GM19463 (cell line): ENCODE measurements at regions not wholly inside any gene's neighbourhood (a gene's known extent, or its start where the extent isn't known, plus 50 kb on each side); places are given as distances from the start of the nearest gene placed in this dataset.
"Not testable (repeated sequence)": the region's sequence is repeated elsewhere in the genome, so short reads cannot be mapped to it uniquely, and the experiment has no call there.

Experiments
- ATAC-seq: cut with Tn5 transposase; IDR thresholded peaks from one replicate; pipeline ENCODE4 v1.9.1; 2021; ENCODE audit warnings: mild to moderate bottlenecking, moderate library complexity; ENCODE audit not compliant: unreplicated experiment

DNA sequence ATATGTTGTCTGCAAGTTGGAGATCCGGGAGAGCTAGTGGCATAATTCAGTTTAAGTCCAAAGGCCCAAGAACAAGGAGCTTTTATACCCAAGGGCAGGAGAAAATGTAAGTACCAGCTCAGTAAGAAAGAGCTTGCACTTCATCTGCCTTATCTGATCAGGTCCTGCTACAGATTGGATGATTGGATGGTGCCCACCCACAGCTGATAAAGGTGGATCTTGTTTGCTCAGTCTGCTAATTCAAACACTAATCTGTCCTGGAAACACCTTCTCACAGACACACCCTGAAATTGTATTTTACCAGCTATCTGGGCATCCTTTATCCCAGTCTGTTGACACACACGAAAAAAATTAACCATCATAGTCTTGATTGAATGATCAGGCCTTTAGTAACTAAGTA is 230.7 kb upstream of the SLC16A7 start:
- no peak for ATAC-seq

- ATAC-seq = no peak
Observed at GRCh38 chr12:59357811-59358210, 238.0 kb upstream of the SLC16A7 start.

GRCh38 chr12:59346248-59346647 is 249.6 kb upstream of the SLC16A7 start:
- not testable (repeated sequence) for ATAC-seq

GRCh38 chr12:59345406-59345805 is 250.4 kb upstream of the SLC16A7 start:
- ATAC-seq = no peak

- ATAC-seq = no peak
Observed at GRCh38 chr12:59344224-59344623, 251.6 kb upstream of the SLC16A7 start.

- ATAC-seq = no peak
Observed at GRCh38 chr12:59329462-59329861, 266.4 kb upstream of the SLC16A7 start.

DNA sequence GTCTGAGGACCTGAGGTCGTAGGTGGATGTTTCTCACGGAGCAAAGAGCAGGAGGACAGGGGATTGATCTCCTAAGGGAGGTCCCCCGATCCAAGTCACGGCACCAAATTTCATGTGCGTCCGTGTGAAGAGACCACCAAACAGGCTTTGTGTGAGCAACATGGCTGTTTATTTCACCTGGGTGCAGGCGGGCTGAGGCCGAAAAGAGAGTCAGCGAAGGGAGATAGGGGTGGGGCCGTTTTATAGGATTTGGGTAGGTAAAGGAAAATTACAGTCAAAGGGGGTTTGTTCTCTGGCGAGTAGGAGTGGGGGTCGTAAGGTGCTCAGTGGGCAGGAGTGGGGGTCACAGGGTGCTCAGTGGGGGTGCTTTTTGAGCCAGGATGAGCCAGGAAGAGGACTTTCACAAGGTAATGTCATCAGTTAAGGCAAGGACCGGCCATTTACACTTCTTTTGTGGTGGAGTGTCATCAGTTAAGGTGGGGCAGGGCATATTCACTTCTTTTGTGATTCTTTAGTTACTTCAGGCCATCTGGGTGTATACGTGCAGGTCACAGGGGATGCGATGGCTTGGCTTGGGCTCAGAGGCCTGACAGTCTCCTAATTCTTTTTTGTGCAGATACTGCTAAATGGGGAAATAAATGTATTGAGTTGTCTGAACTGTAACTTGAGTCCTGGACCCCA is 267.3 kb upstream of the SLC16A7 start:
- ATAC-seq = not testable (repeated sequence)

DNA sequence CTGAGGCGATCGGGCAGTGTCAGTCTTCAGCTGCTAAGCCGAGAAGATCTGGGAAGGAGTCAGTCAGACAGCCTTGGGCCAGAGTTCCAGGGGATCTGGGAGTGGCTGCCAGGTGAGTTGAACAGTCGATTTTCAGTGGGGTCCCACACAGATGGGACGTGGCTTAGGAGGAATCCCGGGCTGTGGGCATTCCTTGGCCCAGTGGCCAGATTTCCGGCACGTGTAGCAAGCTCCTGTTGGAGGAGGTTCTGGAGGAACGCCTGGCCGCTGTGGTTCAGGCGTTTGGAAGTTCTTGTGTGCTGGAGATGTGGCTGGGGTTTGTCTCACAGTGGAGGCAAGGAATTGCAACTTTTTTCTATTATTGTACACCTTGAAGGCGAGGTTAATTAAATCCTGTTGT is 269.4 kb upstream of the SLC16A7 start:
- not testable (repeated sequence) for ATAC-seq

GRCh38 chr12:59322473-59322872 is 273.4 kb upstream of the SLC16A7 start:
- no peak for ATAC-seq

GRCh38 chr12:59321278-59321677 is 274.6 kb upstream of the SLC16A7 start:
- ATAC-seq = no peak

GRCh38 chr12:59320112-59320511 is 275.7 kb upstream of the SLC16A7 start:
- ATAC-seq = no peak

DNA sequence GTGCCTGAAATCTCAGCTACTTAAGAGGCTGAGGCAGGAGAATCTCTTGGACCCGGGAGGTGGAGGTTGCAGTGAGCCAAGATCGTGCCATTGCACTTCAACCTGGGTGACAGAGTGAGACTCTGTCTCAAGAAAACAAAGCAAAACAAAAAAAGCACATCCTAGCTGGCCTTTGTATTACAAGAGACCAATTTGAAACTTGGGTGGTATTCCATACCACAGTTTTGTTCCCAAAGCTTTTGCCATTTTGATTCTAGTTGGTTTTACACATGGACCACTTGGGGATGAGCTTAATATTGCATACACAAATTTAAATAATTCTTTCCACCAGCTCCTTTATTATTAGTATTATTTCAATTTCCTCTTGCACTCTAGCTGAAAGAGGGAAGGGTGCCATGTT is 276.9 kb upstream of the SLC16A7 start:
- no peak for ATAC-seq

DNA sequence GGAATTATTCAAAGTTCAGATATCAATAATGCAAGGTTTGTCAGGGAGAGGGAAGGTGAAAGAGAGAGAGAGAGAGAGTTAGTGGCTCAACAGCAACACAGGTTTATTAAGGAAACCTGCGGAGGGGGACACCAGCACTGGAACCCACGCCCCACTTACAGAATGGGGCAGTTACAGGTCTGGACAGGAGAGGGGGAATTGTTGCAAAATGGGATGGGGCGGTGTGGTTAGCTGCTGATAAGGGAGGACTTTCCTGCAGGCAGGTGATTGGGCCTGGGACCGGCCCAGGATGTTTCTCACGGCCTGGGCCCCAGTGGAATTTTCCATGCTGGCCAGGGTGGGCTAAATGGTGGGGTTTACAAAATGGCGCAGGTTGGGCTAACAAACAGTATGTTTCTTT is 278.2 kb upstream of the SLC16A7 start:
- no peak for ATAC-seq

DNA sequence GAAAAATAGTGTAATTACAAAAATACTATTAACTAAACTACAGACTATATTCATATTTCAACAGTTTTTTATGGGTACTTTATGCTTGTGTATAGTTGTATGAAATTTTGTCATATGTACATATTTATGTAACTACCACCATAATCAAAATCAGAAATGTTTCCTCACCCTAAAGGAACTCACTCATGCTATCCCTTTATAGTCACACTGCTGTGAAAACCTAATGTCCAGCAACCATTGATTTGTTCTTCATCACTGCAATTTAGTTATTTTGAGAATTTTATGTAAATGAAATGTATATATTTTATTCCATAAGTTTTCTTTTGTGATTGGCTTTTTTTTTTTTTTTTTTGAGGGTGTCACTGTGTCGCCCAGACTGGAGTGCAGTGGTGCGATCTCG is 278.9 kb upstream of the SLC16A7 start:
- no peak for ATAC-seq

- not testable (repeated sequence) for ATAC-seq
Observed at GRCh38 chr12:59316354-59316753, 279.5 kb upstream of the SLC16A7 start.

DNA sequence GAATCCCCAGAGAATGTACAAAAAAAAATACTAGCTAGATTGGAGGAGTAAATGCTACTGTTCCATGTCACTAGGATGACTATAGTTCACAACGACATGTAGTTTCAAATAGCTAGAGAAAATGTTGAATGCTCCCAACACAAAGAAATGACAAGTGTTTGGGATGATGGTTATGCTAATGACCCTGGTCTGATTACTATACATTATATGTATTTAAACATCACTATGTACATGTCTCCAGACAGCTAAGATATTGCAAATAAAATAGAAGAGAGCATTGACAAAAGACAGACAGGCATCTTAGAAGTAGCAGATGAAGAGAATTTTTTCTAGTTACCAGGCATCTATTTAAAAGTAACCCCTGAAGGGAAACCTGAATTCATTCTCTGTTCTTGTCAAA is 281.6 kb upstream of the SLC16A7 start:
- no peak for ATAC-seq

DNA sequence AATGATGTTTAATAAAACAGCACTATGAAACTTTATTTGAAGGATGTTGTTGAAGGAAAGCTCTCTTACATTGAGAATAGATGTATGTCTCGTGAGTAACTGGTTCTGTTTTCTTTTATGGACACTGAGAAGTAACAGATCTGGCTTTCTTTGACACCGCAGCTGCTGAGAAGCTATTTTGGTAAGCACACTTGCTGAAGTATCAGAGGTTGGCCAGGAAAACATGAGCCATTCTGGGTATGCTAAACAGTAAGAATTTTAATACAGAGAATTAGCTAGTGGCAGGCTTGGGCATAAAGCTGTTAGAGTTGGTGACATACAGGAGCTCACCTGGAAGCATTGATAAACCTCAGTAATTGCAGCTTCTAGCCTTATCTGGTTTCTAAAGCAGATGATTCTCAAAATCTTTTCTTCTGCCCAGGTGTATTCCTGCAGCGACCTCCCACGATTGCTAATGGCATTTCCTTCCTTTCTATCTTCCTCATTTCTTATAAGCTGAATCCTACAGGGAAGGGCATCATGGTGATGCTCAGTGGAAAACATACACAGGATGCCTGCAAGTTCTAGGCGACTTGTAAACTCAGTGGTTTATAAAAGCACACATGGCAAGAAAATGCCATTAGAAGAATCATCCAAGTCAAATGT is 291.6 kb upstream of the SLC16A7 start:
- ATAC-seq = no peak

GRCh38 chr12:59298296-59298695 is 297.5 kb upstream of the SLC16A7 start:
- no peak for ATAC-seq

- no peak for ATAC-seq
Observed at GRCh38 chr12:59294221-59294620, 301.6 kb upstream of the SLC16A7 start.

GRCh38 chr12:59282999-59283398 is 312.8 kb upstream of the SLC16A7 start:
- no peak for ATAC-seq

DNA sequence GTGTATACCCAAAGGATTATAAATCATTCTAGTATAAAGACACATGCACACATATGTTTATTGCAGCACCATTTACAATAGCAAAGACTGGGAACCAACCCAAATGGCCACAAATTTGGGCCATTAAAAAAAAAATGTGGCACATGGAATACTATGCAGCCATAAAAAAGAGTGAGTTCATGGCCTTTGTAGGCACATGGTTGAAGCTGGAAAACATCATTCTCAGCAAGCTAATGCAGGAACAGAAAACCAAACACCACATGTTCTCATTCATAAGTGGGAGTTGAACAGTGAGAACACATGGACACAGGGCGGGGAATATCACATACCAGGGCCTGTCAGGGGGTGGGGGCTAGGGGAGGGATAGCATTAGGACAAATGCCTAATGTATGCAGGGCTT is 322.3 kb upstream of the SLC16A7 start:
- not testable (repeated sequence) for ATAC-seq

- ATAC-seq = no peak
Observed at GRCh38 chr12:59268295-59268809, 327.5 kb upstream of the SLC16A7 start.

DNA sequence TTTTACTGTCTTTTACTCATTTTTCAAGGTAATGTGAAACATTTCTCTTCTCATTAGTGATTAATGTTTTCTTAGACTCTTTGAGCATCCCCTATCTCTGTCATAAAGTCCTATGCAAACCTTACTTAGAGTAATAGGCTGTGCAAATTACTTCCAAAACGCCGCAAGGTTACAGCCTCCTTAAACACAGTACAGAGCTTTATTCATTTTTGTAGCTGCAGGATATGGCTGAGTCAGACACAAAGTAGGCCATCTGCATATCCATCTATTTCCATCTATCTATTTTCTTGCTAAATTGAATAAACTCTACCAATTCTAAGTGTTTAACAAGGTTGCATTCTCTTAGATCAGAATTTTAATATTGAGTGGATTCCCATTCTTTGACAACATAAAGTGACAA is 335.6 kb upstream of the SLC16A7 start:
- ATAC-seq = no peak
